GM12878 (cell line): ENCODE measurements at regions not wholly inside any gene's neighbourhood (a gene's known extent, or its start where the extent isn't known, plus 50 kb on each side); places are given as distances from the start of the nearest gene placed in this dataset.

Experiments used
- ATAC-seq: fragments of 200-7000 bp; cut with Tn5 transposase; 3 replicates; pipeline ENCODE4 v1.9.1; 2020; ENCODE audit warnings: mild to moderate bottlenecking, moderate library complexity
- BruUV-seq: library from RNA; stranded (reverse); fragments of 400-500 nt; replicated peaks from 2 replicates; lab custom pipeline; 2021; lab: Mats Ljungman, UMichigan
- CTCF ChIA-PET: fragments of 300-600 bp; sonication (Branson Sonifier 250); formaldehyde crosslinking; extraction: SDS; loops from one replicate; lab custom pipeline; 2021; ENCODE audit warnings: inconsistent platforms; lab: Yijun Ruan, JAX
- POLR2A ChIA-PET: fragments of 350-600 bp; formaldehyde crosslinking; extraction: SDS; loops from one replicate; lab custom pipeline; 2021; ENCODE audit warnings: inconsistent platforms; lab: Charles Lee
- RAD21 ChIA-PET: fragments of 300-600 bp; sonication (Branson Sonifier 250); formaldehyde crosslinking; loops from one replicate; lab custom pipeline; 2023; ENCODE audit warnings: antibody characterized with exemption; ENCODE audit not compliant: unreplicated experiment; lab: Charles Lee
- SMC1A ChIA-PET: fragments of 300-600 bp; sonication (Branson Sonifier 250); formaldehyde crosslinking; loops from one replicate; lab custom pipeline; 2023; ENCODE audit not compliant: unreplicated experiment, uncharacterized antibody; lab: Charles Lee
- DNase-seq: peaks from one replicate; pipeline ENCODE4 v3.0.0-alpha.2; 2011; ENCODE audit warnings: low read depth, low spot score
- FAIRE-seq: peaks from 3 replicates; lab custom pipeline; 2011; peaks lifted over from hg19 to GRCh38; lab: Jason Lieb, UNC
- H2AFZ ChIP-seq: 2 replicates; pipeline ENCODE4 v1.6.0; 2011; ENCODE audit warnings: low read depth, low read length, control low read depth; ENCODE audit not compliant: control insufficient read depth
- H3K27ac ChIP-seq: 2 replicates; pipeline ENCODE4 v1.5.1; 2011; ENCODE audit warnings: control low read depth; ENCODE audit not compliant: control insufficient read depth, insufficient read depth
- H3K27me3 ChIP-seq, 2 experiments: replicated peaks in 1 of 2; 2 replicates each; pipeline versions ENCODE4 v1.6.0 to v1.6.1; 2011; ENCODE audit warnings: low read length in 1 of 2; ENCODE audit not compliant: control insufficient read depth in 2 of 2, insufficient read depth in 2 of 2
- H3K36me3 ChIP-seq, 2 experiments: 2 replicates each; pipeline ENCODE4 v1.5.1; 2011; ENCODE audit warnings: low read length in 1 of 2; ENCODE audit not compliant: control insufficient read depth in 2 of 2, insufficient read depth in 2 of 2
- H3K4me1 ChIP-seq: 2 replicates; pipeline ENCODE4 v1.6.1; 2011; ENCODE audit warnings: mild to moderate bottlenecking, low read length, moderate library complexity, mixed read lengths; ENCODE audit not compliant: control insufficient read depth, insufficient read depth
- H3K4me2 ChIP-seq: 2 replicates; pipeline ENCODE4 v1.6.0; 2011; ENCODE audit warnings: control low read depth; ENCODE audit not compliant: control insufficient read depth, insufficient read depth
- H3K4me3 ChIP-seq: fragments of 200-600 bp; sonication (generic); 2 replicates; pipeline ENCODE4 v1.5.1; 2016
- H3K79me2 ChIP-seq: 2 replicates; pipeline ENCODE4 v1.6.0; 2011; ENCODE audit warnings: low read length; ENCODE audit not compliant: control insufficient read depth, insufficient read depth
- H3K9ac ChIP-seq: 2 replicates; pipeline ENCODE4 v1.8.0; 2011; ENCODE audit warnings: low read length, control low read depth, mixed read lengths; ENCODE audit not compliant: control insufficient read depth, insufficient read depth
- H3K9me3 ChIP-seq: replicated peaks from 3 replicates; pipeline ENCODE4 v1.5.1; 2011; ENCODE audit warnings: mild to moderate bottlenecking, low read length; ENCODE audit not compliant: control insufficient read depth, insufficient read depth
- H4K20me1 ChIP-seq: 2 replicates; pipeline ENCODE4 v1.6.0; 2011; ENCODE audit not compliant: control insufficient read depth, insufficient read depth
- BACH1 ChIP-seq: fragments of 450-650 bp; IDR thresholded peaks from 2 replicates; pipeline ENCODE4 v1.6.1; 2017; ENCODE audit warnings: mild to moderate bottlenecking, borderline replicate concordance
- BMI1 ChIP-seq: fragments of 450-650 bp; IDR thresholded peaks from 2 replicates; pipeline ENCODE4 v1.6.1; 2016; ENCODE audit warnings: mild to moderate bottlenecking, moderate library complexity, borderline replicate concordance
- CHD2 ChIP-seq: IDR thresholded peaks from 2 replicates; pipeline ENCODE4 v1.6.1; 2011; ENCODE audit warnings: low read depth, low read length, improper control_type of control experiment, borderline replicate concordance
- E4F1 ChIP-seq: fragments of 450-650 bp; IDR thresholded peaks from 2 replicates; pipeline ENCODE4 v1.6.1; 2018; ENCODE audit warnings: borderline replicate concordance, mild to moderate bottlenecking; ENCODE audit not compliant: partially characterized antibody
- GATAD2B ChIP-seq: fragments of 450-650 bp; conservative IDR thresholded peaks from 2 replicates; pipeline ENCODE4 v1.6.1; 2017; ENCODE audit warnings: low read depth, mild to moderate bottlenecking, moderate library complexity
- JUND ChIP-seq: IDR thresholded peaks from 2 replicates; pipeline ENCODE4 v1.6.1; 2012; ENCODE audit warnings: low read depth, mild to moderate bottlenecking, low read length, improper control_type of control experiment, moderate library complexity
- MTA3 ChIP-seq: IDR thresholded peaks from 2 replicates; pipeline ENCODE4 v1.6.1; 2012; ENCODE audit warnings: low read length, inconsistent platforms, borderline replicate concordance
- PKNOX1 ChIP-seq: fragments of 450-650 bp; IDR thresholded peaks from 2 replicates; pipeline ENCODE4 v1.6.1; 2016; ENCODE audit warnings: mild to moderate bottlenecking
- SIN3A ChIP-seq: IDR thresholded peaks from 2 replicates; pipeline ENCODE4 v1.6.1; 2012; ENCODE audit warnings: low read depth, low read length, improper control_type of control experiment
- SMARCA5 ChIP-seq: fragments of 450-650 bp; IDR thresholded peaks from 2 replicates; pipeline ENCODE4 v1.6.1; 2017; ENCODE audit warnings: mild to moderate bottlenecking
- TAF1 ChIP-seq: IDR thresholded peaks from 2 replicates; pipeline ENCODE4 v1.6.1; 2011; ENCODE audit warnings: mild to moderate bottlenecking, low read depth, low read length, borderline replicate concordance
- YY1 ChIP-seq: IDR thresholded peaks from 2 replicates; pipeline ENCODE4 v1.6.1; 2011; ENCODE audit warnings: low read depth, mild to moderate bottlenecking, low read length
- ZNF274 ChIP-seq: IDR thresholded peaks from one replicate; pipeline ENCODE4 v1.8.0; 2011; ENCODE audit not compliant: insufficient read length, insufficient read depth
- ZNF687 ChIP-seq: fragments of 450-650 bp; IDR thresholded peaks from 2 replicates; pipeline ENCODE4 v1.6.1; 2017; ENCODE audit warnings: mild to moderate bottlenecking, moderate library complexity
- WGBS: methylation state at CpG from one replicate; pipeline ENCODE4 v1.1.6; 2016; ENCODE audit warnings: low lambda C conversion rate; ENCODE audit not compliant: insufficient replicate concordance, insufficient coverage; ENCODE audit errors: missing lambda C conversion rate; 5-methylcytosine and 5-hydroxymethylcytosine counted together
- in situ Hi-C: fragments of 300-500 bp; cut with MboI; formaldehyde crosslinking; loops from 9 replicates; pipeline ENCODE4 v1.14.3; 2018; ENCODE audit warnings: mixed read lengths
- intact Hi-C: fragments of 100-400 bp; cut with micrococcal nuclease; formaldehyde crosslinking; loops from one replicate; pipeline ENCODE4 v1.14.2; 2022; ENCODE audit not compliant: unreplicated experiment

- no peak for TF ChIP-seq TAF1
- TF ChIP-seq MTA3, result no peak
- no peak for TF ChIP-seq PKNOX1
- TF ChIP-seq E4F1, result no peak
- TF ChIP-seq YY1, result no peak
Measured at GRCh38 chr17:71063127-71063526, 893.8 kb downstream of the KCNJ2 start (continued).

GRCh38 chr17:71063559-71063958, 894.2 kb downstream of the KCNJ2 start:
- no peak for DNase-seq
- no peak for TF ChIP-seq BACH1
- TF ChIP-seq JUND, result no peak
- TF ChIP-seq ZNF274, result no peak
- no peak for TF ChIP-seq PKNOX1
- no peak for TF ChIP-seq CHD2
- TF ChIP-seq BMI1, result no peak
- TF ChIP-seq GATAD2B, result no peak
- no peak for TF ChIP-seq SMARCA5
- no peak for TF ChIP-seq ZNF687
- TF ChIP-seq SIN3A, result no peak
- H3K36me3 ChIP-seq, result no peaks in the 10 kb centered on the region
- no peak for ATAC-seq
- WGBS, result 50% methylated on average over 3 of the region's 3 CpGs
- H3K27me3 ChIP-seq, result no peaks in the 10 kb centered on the region
- H3K4me3 ChIP-seq, result no peak overlapping the region
- H3K4me1 ChIP-seq, result no peaks in the 10 kb centered on the region
- no peak overlapping the region for H3K27ac ChIP-seq
- intact Hi-C loops (no loop called here), in situ Hi-C loops (no loop called here)
- ChIA-PET RAD21 (no interaction called here), CTCF (no interaction called here), SMC1A (no interaction called here), POLR2A (no interaction called here)
- H3K4me2 ChIP-seq, result no peak overlapping the region
- FAIRE-seq, result no peak
- no peak overlapping the region for H3K9ac ChIP-seq
- H3K9me3 ChIP-seq, result no peaks in the 10 kb centered on the region
- H3K79me2 ChIP-seq, result no peaks in the 10 kb centered on the region
- BruUV-seq, result no TSS peak
- no peaks in the 10 kb centered on the region for H4K20me1 ChIP-seq
- no peak overlapping the region for H2AFZ ChIP-seq
